ENCODE measurements at regions not wholly inside any gene's neighbourhood (a gene's known extent, or its start where the extent isn't known, plus 50 kb on each side); places are given as distances from the start of the nearest gene placed in this dataset.

DNA sequence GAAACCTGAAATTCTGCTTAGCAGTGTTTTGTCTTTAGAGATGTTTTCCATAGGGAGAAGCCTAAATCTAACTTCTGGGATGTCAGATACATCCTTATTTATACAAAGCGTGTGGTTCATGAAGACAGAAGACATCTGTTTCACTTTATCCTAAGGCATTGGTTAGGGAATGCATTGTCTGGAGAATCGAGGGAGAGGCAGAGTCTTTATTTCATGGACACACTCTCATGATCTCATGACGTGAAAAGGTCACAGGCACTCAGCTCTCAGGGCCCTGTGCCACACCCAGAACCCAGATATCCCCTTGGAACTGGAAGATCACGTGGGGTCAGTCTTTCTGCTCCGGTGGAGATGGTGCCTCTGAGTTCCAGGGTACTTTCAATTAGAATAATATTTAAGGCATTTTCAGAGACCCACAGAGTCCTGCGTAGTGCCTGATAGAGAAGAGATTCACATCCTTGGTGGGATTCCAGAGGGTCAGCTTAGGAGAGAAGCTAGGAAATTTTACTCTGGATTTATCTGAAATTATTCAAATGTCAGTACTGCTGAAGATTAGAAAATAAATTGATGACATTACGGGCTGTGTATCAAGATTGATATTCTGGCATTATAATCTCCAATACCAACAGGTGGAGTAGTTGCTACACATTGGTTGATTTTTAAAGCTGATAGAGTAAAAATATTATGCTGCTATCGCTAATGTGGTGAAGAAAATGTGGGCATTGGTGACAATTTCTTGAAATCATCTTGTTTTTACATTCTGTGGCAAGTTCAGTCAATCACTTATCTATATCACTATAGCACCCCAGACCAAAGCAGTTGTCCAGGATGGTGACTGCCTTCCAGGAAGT is 378.3 kb downstream of the MTRR start:
- DNase-seq, result no peak

DNA sequence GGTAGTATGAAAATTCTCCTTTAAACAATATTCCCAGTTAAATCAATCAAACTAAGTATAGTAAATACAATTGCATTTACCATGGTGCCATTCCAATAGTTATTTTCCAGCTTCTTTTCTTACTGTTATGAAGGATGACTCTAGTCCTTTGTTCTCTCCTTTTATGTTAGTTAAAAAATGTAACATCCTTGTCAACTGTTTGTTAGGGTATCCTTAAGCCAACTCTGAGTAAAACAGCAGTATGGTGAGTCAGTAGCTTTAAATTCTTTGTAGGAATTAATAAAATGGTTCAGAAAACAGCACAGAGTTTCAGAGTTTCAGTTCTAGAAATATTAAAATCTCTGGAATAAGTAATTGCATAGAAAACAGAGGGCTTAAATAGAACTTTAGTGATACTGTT is 384.4 kb downstream of the MTRR start:
- no peak for DNase-seq

DNA sequence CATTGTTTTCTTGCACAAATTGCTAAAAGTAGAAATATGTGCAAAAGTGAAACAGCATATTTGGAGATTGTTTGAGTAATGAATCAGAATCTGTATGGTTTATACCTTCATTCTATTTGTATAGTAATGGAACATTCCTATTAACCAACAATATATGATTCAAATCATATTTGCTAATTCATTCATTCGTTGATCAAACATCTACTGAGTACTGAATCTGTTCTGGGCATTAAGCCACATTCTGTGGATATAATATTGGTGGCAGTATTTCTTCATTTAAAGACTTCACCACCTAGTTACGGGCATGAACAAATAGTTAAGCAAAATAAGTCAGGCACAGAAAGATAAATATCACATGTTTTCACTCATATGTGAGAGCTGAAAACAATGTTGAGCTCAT is 385.7 kb downstream of the MTRR start:
- DNase-seq, result no peak

DNA sequence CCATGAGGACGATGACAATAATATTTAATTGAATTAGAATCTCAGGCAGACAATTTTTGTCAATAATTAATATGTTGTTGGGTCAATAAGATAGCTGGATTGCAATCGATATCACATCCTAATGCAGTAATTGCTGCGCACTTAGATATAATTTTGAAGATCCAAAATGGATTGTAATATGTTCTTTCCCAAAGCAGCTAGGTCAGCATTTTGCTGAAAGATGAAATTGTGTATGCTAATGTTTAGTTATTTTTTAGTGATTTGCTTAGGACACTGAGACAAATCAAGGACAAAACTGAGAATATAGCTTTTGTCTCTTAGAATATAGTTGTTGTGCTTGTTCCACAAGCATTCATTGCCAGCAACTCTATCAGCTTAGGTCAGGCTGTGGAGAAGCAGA is 389.9 kb downstream of the MTRR start:
- DNase-seq, result no peak

DNA sequence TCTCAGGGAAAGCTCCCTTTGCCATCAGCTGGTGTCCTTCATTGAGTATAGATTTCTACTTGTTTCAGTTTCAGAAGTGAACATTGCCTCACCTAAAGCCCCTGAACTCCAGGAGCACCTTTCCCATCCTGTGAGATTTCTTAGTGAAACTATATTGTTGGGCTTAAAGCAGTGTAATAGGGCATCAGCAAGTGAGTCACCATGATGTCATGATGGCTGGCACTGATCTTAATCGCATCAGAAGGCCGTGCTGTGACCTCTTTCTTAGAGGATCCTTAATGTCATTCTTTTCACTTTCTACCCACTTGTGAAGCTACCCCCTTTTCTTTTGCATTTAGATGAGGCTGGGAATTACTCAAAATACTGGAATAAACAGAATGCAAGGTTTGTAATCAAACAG is 401.3 kb downstream of the MTRR start:
- no peak for DNase-seq

DNA sequence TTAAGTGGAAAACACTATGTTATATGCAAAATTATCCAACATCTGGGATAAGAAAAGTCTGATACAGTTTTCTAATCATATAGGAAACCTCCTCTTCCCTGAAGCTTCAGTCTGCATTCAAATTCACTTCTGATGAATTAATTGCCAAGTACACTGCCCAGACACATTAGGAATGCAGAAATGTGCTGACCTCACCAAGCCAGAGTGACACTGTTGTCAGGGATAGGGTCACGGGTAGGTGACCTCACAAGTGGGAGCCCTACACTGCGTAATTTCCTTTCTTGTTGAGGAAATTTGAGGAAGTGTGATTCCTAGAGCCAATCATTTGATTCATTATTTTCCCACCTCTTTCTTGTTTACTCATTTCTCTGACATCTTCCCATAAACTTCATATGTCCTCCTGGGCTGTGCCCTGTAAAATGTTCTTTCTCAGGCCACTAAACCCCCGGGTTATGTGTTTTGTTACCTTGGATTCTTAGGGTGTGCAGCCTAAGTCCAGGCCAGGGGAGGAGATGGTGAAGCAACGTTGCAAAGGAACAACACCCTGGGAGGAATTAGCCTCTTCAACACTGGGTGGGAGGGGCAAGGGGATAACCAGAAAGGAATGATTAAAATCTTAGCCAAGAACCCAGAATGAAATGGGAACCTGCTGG is 411.9 kb downstream of the MTRR start:
- no peak for DNase-seq

DNA sequence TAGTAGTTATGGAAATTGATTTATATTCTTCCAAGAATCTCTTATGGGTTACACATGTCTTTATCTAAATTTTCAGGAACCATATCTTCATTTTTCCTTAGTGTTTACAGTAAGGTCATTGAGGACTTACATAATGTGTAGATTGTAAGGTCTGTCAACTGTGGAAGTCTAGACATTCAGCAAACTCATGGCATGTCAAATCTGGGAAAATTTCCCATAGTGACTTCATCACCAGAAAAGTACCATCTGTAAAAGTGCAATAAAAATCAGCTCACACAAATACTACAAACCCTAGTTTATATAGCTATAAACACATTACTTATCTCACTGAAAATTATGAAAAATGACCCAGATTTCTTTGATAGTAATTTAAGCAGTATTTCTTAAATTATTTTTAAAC is 419.4 kb downstream of the MTRR start:
- no peak for DNase-seq

DNA sequence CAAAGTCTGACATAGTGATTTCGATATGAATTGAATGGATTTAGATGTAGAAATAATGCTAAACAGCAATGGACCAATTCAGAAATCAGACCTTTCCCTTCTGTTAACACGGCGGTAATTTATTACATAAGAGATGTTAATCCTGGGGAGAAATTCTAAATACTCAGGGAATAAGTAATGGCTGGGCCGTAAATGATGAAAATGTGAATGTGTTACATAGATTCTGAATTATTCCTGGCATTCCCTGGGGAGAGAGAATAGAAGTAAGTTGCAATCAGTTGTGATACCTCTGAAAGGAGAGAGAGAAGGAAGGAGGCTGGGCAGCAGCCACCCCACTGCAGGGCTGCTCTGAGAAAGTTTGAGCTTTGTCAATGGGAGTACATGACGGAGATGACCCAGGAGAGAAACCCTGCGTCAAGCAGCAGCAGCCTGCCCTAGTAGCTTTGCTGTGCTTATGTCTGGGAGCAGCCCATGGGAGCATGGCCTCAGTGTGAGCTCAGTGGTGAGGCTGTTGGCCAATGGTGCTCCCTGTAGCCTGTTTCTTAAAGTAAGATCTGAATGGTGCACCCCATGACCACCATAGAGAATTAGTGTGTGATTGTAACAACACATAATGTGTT is 420.1 kb downstream of the MTRR start:
- DNase-seq, result no peak

DNA sequence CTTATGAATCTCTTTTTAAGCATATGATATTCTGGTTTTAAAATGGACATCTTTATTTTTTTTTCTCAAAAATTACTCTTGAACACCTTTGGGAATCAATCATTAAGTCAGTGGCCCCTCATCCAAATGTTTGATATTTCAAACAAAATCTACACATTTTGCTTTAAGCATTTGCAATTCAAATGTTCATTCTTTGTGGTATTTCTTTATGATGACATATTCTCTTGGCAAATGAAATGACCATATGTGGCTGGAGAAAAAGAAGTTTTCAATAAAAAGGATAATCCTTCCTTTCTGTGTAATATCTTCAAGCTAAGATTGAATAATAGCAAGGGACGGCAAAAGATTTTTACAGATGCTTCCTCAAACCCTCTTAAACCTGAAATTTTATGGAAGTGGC is 420.8 kb downstream of the MTRR start:
- no peak for DNase-seq

DNA sequence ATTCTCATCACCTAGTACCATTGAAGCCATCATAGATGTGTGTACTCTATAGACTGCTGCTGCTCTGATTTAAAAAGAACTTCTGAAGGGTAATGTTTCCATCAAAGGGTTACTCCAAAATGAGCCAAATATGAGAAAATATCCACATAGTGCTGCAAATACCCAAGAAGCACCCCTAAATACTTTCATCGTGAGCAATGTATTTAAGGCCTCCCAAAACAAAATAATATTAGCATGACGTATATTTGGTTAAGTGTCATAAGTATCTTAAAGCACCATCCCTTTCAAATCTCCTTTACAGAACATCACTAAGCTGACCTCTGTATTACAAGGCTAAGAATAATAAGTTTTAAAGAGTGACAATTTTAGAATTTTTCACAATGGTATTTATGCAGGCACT is 421.8 kb downstream of the MTRR start:
- no peak for DNase-seq

DNA sequence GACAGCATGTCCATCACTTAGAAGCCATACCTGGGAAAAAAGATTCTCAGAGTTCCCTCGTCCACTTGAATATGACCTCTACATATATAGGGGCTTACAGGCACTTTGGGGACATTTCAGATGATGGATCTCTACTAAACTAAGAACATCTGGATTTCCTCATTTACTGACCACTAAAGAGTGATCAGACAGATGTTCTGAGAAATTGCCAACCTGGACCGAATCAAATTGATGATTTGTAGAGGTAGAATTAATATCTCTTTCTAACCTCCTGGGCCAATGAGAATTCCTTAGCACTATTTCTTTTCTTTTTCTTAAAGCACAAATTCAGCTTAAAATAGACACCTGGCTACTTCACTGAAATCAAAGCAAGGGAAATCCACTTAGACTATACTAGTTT is 422.7 kb downstream of the MTRR start:
- no peak for DNase-seq

DNA sequence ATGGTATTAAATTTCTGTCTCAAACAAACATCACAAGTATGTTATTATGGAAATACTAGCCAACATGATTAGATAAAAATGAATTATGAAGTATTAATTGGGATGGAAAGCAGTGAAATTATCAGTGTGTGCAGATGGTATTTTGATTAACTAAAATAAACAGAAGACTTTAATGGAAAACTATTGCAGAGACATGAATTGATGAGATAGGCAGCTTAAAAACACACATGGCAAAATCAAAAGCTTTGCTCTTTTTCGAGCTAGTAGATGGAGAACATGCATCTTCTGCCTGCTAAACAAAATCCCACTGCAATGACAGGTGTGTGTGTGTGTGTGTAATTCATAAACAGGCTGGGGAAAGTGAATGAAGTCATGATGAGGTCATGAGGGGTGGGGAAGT is 426.2 kb downstream of the MTRR start:
- no peak for DNase-seq

DNA sequence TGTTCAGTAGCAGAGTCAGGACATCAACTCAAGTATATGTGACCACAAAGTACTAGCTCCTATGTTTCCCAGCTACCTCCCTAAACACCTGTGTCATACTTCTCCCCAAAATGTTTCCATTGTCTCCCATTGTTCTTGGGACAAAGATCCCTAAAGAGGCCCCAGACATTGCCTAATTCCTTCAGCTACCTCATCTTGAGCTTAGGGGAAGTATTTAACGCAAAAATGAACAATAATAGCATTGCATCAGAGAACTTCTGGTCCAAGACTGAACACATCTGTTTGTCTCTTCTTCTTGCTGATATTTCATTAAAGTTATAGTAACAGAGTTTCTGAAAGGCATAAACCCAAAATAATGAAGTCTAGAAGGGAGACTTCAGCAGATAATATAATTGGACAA is 430.8 kb downstream of the MTRR start:
- no peak for DNase-seq

DNA sequence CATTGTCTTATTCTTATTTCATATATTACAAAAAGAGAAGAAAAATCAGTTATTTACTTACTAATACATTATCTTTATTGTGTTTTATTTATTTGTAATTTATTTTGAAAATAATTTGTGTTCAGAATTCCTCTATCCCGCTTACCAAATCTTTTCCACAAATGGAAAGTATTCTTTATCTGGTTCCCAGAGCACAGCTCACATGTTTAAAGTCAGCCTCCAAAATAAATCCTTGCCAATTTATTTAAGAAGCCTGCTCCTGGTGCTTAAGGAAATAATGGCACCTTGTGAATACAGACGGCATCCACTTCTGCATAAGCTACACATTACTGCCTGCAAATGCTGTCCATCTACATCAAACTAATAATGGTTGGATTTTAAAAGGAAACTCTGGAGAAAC is 435.4 kb downstream of the MTRR start:
- no peak for DNase-seq

DNA sequence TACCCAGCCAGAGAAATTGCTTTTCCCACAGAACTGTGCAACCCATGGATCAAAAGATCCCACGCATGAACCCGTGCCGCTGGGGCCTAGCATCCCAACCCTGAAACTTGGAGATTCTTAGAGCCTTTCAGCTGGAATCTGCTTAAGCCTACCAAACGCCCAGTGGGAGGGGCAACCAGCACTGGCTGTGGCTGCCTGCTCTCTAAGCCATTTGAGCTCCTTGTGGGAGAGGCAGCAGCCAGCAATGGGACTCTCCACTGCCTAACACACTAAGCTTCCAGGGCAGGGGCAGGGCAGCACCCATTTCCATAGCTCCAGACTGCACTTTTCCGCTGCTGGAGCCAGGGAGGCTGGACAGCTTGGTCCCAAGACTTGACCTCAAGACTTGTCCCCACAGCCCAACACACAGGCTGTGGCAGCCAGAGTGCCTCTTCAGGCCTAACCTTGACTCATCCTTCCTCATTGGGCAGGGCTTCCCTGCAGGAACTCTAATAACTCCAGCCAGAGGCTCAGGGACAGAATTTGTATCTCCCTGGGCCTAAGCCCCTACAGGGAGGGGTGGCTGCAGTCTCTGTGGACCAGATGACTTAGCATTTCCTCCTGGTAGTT is 437.4 kb downstream of the MTRR start:
- DNase-seq, result no peak

DNA sequence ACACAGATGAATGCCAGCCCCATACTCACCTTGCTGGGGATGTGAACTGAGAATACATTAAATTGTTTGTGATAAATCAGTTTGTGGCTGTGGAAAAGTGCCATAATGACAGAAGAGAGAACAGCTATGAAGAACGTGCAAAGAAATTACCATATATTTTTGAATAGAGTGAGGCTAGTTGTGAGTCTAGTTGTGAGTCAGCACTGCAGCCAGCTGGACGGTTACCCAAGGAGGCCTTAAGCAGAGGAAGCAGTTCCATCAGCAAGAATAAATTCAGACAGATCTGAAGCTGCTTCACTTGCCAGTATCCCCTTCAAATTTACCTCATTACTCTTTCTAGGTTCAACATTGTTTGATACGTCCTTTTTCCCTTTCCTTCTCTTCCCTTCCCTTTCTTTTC is 446.0 kb downstream of the MTRR start:
- no peak for DNase-seq

DNA sequence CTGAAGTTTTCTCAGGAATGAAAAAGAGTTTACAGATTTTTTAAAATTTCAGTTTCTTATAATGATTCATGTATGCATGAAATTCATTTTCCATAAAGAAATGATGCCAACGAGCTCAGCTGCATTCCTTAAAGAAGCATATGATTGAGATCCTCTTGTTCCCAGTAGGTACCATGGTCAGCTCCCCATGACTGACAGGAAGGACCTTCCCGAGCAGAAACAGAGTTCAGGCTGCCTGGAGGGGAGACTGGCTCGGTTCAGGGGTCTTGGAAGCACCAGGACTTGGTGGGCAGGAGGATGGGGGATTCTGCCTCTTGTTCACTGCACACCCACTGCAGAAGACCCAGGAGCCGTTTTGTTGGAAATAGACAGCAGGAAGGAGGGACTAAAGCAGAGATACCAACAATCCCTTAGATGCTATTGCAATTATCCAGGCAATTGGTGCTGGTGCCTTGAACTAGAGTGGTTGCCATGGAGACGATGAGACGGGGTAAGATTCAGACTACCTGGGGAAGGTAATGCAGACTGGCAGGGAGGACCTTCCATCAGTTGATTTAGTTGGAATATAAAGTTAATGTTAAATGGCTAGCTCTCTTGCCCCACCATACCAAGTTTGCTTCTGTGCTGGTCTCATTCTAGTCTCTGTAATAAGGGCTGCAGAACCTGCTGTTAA is 447.8 kb downstream of the MTRR start:
- DNase-seq, result no peak

DNA sequence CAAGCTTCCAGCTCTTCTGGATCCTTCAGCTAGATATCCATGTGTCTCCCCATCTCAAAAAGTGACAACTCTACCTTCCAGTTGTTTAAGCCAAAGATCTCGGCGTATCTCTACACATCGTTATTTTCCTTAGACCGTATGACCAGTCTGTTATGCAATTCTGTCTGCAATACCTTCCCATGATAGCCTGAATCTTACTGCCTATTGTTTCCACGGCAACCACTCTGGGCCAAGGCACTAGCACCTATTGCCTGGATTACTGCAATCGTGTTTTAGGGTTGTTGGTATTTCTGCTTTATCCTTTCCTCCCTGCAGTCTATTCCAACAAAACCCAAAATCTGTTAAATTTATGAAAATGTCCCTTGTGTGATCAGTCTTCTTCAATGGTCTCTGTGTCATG is 448.4 kb downstream of the MTRR start:
- no peak for DNase-seq

DNA sequence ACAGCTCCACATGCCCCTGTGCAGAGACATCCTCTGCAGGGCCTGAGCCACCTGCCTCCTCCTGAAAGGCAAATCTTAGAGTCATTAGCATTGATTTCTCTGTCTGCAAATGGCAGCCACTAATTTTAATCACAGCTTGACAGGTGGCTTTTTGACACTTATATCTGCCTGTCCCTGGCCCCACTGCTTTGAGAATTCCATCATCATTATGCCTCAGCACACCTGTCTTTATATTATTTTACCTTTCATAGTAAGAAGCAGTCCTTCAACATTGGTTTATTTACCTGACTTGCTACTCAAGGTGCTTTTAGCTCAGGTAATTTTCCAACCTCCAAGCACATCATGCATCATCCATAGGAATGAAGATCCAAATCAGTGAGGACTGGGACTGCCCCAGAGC is 451.3 kb downstream of the MTRR start:
- no peak for DNase-seq

DNA sequence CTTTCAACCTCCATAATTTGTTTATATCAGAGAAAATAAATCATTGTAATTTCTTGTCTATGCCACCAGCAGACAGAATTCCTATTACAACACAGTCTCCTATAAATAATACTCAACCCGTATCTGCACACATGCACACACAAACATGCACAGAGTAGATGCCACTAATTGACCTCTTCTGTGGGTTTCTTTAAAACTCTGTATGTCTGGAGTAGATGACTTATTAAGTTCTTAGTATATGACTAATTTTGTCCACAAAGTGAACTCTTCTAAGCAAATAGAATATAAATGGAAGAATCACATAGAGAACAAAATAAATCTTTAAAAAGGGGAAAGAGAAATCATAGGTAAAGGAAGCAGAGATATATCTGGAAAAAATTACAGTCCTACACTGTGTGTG is 452.3 kb downstream of the MTRR start:
- no peak for DNase-seq

DNA sequence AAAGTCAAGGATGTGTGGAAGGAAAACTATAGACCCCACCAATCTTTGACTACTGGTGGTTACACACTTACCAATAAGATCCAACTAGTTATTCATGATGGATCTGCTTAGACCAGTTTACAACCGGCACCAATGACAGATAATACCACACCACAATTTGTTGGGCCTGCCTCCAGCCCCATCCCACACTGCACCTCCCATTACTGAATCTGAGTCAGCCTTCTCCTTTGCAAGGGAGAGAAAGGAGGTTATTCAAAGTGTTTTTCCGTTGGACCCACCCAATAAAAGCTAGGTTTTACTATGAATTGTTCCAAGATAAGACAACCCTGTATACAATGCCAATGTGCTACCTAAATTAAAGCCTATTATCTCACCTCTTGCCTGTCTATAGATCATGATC is 453.5 kb downstream of the MTRR start:
- no peak for DNase-seq

DNA sequence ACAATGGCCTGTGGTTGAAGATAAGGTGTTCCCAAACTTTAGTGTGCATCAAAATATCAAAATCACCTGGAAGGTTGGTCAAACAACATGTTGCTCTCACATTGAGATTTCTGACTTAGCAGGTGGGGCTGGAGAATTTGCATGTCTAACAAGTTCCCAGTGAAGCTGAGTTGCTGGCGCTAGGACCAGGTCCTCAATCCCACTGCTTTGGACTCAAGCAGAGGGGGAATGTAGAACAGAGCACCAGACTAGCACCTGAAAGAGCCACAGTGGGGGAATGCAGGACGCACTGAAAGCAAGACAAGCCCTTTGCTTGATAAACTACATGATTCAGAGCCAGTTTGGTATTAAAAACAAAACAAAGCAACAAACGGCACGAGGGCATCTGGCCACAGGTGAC is 458.1 kb downstream of the MTRR start:
- DNase-seq, result no peak

DNA sequence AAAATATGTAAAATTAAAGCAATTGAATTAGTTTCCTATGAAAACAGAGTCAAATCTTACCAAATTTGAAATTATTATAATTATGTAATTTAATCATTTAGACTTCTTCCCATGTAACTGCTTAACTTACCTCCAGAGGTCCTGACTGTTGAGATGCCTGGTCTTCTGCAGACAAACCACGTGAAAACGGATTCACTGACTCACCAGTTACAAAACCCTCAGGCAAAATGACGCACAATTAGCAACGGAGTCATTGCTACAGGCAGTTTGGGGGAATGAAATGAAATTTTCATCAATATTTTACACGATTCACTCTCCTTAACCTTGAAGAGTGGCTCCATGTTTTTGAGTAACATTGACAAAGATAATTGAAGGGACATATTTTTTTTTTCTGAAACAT is 460.8 kb downstream of the MTRR start:
- DNase-seq, result no peak
